Activated T-helper 1 cell treated with anti-CD3 and anti-CD28 coated beads, Interleukin-12 subunit alpha, Interleukin-12 subunit beta, Interleukin-2, Interleukin-4 antibody, amounts not matched to agents 30 ng/mL and 10 ng/mL and 1 ng/mL, durations not matched to agents 14 hours and 24 hours and 36 hours (primary cell): ENCODE measurements at regions not wholly inside any gene's neighbourhood (a gene's known extent, or its start where the extent isn't known, plus 50 kb on each side); places are given as distances from the start of the nearest gene placed in this dataset.

Source experiments
- DNase-seq: peaks from one replicate; pipeline ENCODE4 v3.0.0; 2021; ENCODE audit warnings: low spot score
- H3K27ac Mint-ChIP-seq: one replicate; pipeline ENCODE4 v1.8.0; 2021; ENCODE audit warnings: mild to moderate bottlenecking, mixed read lengths
- H3K27me3 Mint-ChIP-seq: one replicate; pipeline ENCODE4 v1.8.0; 2022; ENCODE audit warnings: mild to moderate bottlenecking, moderate library complexity, mixed read lengths; ENCODE audit not compliant: insufficient read depth
- H3K36me3 Mint-ChIP-seq: one replicate; pipeline ENCODE4 v1.8.0; 2021; ENCODE audit warnings: low read depth, mixed read lengths
- H3K4me1 Mint-ChIP-seq: one replicate; pipeline ENCODE4 v1.8.0; 2021; ENCODE audit warnings: low read depth, mixed read lengths
- H3K4me3 Mint-ChIP-seq: one replicate; pipeline ENCODE4 v1.8.0; 2021; ENCODE audit warnings: mild to moderate bottlenecking, moderate library complexity, mixed read lengths
- H3K9me3 Mint-ChIP-seq: one replicate; pipeline ENCODE4 v1.8.0; 2021; ENCODE audit warnings: mixed read lengths
- intact Hi-C: fragments of 100-400 bp; cut with micrococcal nuclease; formaldehyde crosslinking; loops from one replicate; pipeline ENCODE4 v1.15.1; 2024

GRCh38 chr14:83470959-83471695, 1937.5 kb upstream of the SEL1L start:
- no peaks in the 10 kb centered on the region for H3K36me3 Mint-ChIP-seq
- intact Hi-C loops = no loop called here

GRCh38 chr14:83473416-83474235, 1940.0 kb upstream of the SEL1L start:
- Mint-ChIP-seq H3K4me3 (no peak overlapping the region), H3K4me1 (no peaks in the 10 kb centered on the region), H3K27me3 (no peaks in the 10 kb centered on the region)

More at GRCh38 chr14:83470959-83471695, 1937.5 kb upstream of the SEL1L start:
- H3K9me3 Mint-ChIP-seq = peaks cover 5% of the 10 kb centered on the region
- H3K27me3 Mint-ChIP-seq = no peaks in the 10 kb centered on the region
- no peak overlapping the region for H3K27ac Mint-ChIP-seq
- no peak overlapping the region for H3K4me3 Mint-ChIP-seq
- no peaks in the 10 kb centered on the region for H3K4me1 Mint-ChIP-seq
- no peak for DNase-seq

GRCh38 chr14:83478741-83479140, 1945.1 kb upstream of the SEL1L start:
- Mint-ChIP-seq H3K36me3 (no peaks in the 10 kb centered on the region), H3K4me3 (no peak overlapping the region), H3K9me3 (peaks cover 17% of the 10 kb centered on the region), H3K27me3 (no peaks in the 10 kb centered on the region), H3K4me1 (no peaks in the 10 kb centered on the region), H3K27ac (no peak overlapping the region)
- DNase-seq = no peak
- intact Hi-C loops = no loop called here

More at GRCh38 chr14:83473416-83474235, 1940.0 kb upstream of the SEL1L start:
- intact Hi-C loops = no loop called here
- Mint-ChIP-seq H3K9me3 (peaks cover 7% of the 10 kb centered on the region), H3K36me3 (no peaks in the 10 kb centered on the region), H3K27ac (no peak overlapping the region)
- DNase-seq = no peak

- intact Hi-C loops = no loop called here
- no peaks in the 10 kb centered on the region for H3K36me3 Mint-ChIP-seq
- no peak overlapping the region for H3K4me3 Mint-ChIP-seq
- no peak for DNase-seq
- no peaks in the 10 kb centered on the region for H3K4me1 Mint-ChIP-seq
- no peaks in the 10 kb centered on the region for H3K27me3 Mint-ChIP-seq
- peaks cover 21% of the 10 kb centered on the region for H3K9me3 Mint-ChIP-seq
- H3K27ac Mint-ChIP-seq = no peak overlapping the region
These were observed 1949.4 kb upstream of the SEL1L start for GRCh38 chr14:83483063-83483462.

GRCh38 chr14:83485591-83485990, 1951.9 kb upstream of the SEL1L start:
- no peaks in the 10 kb centered on the region for H3K36me3 Mint-ChIP-seq
- H3K27ac Mint-ChIP-seq = no peak overlapping the region
- DNase-seq = no peak
- peaks cover 18% of the 10 kb centered on the region for H3K9me3 Mint-ChIP-seq
- intact Hi-C loops = no loop called here
- no peak overlapping the region for H3K4me3 Mint-ChIP-seq
- H3K27me3 Mint-ChIP-seq = no peaks in the 10 kb centered on the region
- H3K4me1 Mint-ChIP-seq = no peaks in the 10 kb centered on the region

GRCh38 chr14:83491091-83491490, 1957.4 kb upstream of the SEL1L start:
- no peaks in the 10 kb centered on the region for H3K36me3 Mint-ChIP-seq
- intact Hi-C loops = no loop called here
- H3K4me3 Mint-ChIP-seq = no peak overlapping the region
- no peak overlapping the region for H3K27ac Mint-ChIP-seq
- DNase-seq = no peak
- no peaks in the 10 kb centered on the region for H3K27me3 Mint-ChIP-seq
- no peaks in the 10 kb centered on the region for H3K4me1 Mint-ChIP-seq
- H3K9me3 Mint-ChIP-seq = peaks cover 5% of the 10 kb centered on the region

GRCh38 chr14:83520837-83521236, 1987.2 kb upstream of the SEL1L start:
- peaks cover 12% of the 10 kb centered on the region for H3K9me3 Mint-ChIP-seq
- H3K4me3 Mint-ChIP-seq = no peak overlapping the region
- DNase-seq = no peak
- H3K36me3 Mint-ChIP-seq = no peaks in the 10 kb centered on the region
- H3K4me1 Mint-ChIP-seq = no peaks in the 10 kb centered on the region
- intact Hi-C loops = no loop called here
- no peaks in the 10 kb centered on the region for H3K27me3 Mint-ChIP-seq
- no peak overlapping the region for H3K27ac Mint-ChIP-seq

- Mint-ChIP-seq H3K36me3 (no peaks in the 10 kb centered on the region), H3K27me3 (no peaks in the 10 kb centered on the region)
These were observed 1995.9 kb upstream of the SEL1L start for GRCh38 chr14:83529531-83529930.

GRCh38 chr14:83533734-83534133, 1996.2 kb upstream of the FLRT2 start:
- Mint-ChIP-seq H3K27ac (no peak overlapping the region), H3K4me1 (no peaks in the 10 kb centered on the region), H3K36me3 (no peaks in the 10 kb centered on the region)

More at GRCh38 chr14:83529531-83529930, 1995.9 kb upstream of the SEL1L start:
- no peak overlapping the region for H3K4me3 Mint-ChIP-seq
- H3K4me1 Mint-ChIP-seq = no peaks in the 10 kb centered on the region
- no peak for DNase-seq
- intact Hi-C loops = no loop called here
- H3K27ac Mint-ChIP-seq = no peak overlapping the region
- peaks cover 27% of the 10 kb centered on the region for H3K9me3 Mint-ChIP-seq

GRCh38 chr14:83534995-83535394, 1994.9 kb upstream of the FLRT2 start:
- Mint-ChIP-seq H3K4me3 (no peak overlapping the region), H3K4me1 (no peaks in the 10 kb centered on the region), H3K27ac (no peak overlapping the region), H3K9me3 (peaks cover 17% of the 10 kb centered on the region), H3K36me3 (no peaks in the 10 kb centered on the region), H3K27me3 (no peaks in the 10 kb centered on the region)
- no peak for DNase-seq
- intact Hi-C loops = no loop called here

More at GRCh38 chr14:83533734-83534133, 1996.2 kb upstream of the FLRT2 start:
- H3K4me3 Mint-ChIP-seq = no peak overlapping the region
- H3K9me3 Mint-ChIP-seq = peaks cover 17% of the 10 kb centered on the region
- intact Hi-C loops = no loop called here
- no peak for DNase-seq
- no peaks in the 10 kb centered on the region for H3K27me3 Mint-ChIP-seq

- H3K4me3 Mint-ChIP-seq = no peak overlapping the region
- intact Hi-C loops = no loop called here
- peaks cover 17% of the 10 kb centered on the region for H3K9me3 Mint-ChIP-seq
- no peaks in the 10 kb centered on the region for H3K27me3 Mint-ChIP-seq
- no peaks in the 10 kb centered on the region for H3K36me3 Mint-ChIP-seq
- DNase-seq = no peak
- H3K27ac Mint-ChIP-seq = no peak overlapping the region
- H3K4me1 Mint-ChIP-seq = no peaks in the 10 kb centered on the region
These were observed 1994.5 kb upstream of the FLRT2 start for GRCh38 chr14:83535444-83535843.

GRCh38 chr14:83541147-83541546, 1988.8 kb upstream of the FLRT2 start:
- Mint-ChIP-seq H3K4me3 (no peak overlapping the region), H3K27ac (no peak overlapping the region), H3K36me3 (no peaks in the 10 kb centered on the region), H3K27me3 (no peaks in the 10 kb centered on the region), H3K9me3 (no peaks in the 10 kb centered on the region), H3K4me1 (no peaks in the 10 kb centered on the region)
- DNase-seq = no peak
- intact Hi-C loops = no loop called here

- Mint-ChIP-seq H3K4me3 (no peak overlapping the region), H3K27me3 (no peaks in the 10 kb centered on the region), H3K27ac (no peak overlapping the region), H3K9me3 (peaks cover 11% of the 10 kb centered on the region), H3K4me1 (no peaks in the 10 kb centered on the region), H3K36me3 (no peaks in the 10 kb centered on the region)
- intact Hi-C loops = no loop called here
- DNase-seq = no peak
These were observed 1981.7 kb upstream of the FLRT2 start for GRCh38 chr14:83548061-83548839.
